Spleen (tissue), 7 donors: ENCODE measurements at regions not wholly inside any gene's neighbourhood (a gene's known extent, or its start where the extent isn't known, plus 50 kb on each side); places are given as distances from the start of the nearest gene placed in this dataset.

Source experiments
- CTCF ChIP-seq, 11 experiments: fragments of 200-600 bp in 7 of 11; fragments of 450-650 bp in 4 of 11; sonication (generic) in 4 of 11; IDR thresholded peaks in 8 of 11; conservative IDR thresholded peaks in 3 of 11; 1 replicate in 7 of 11; 2 replicates in 4 of 11; pipeline versions ENCODE4 v1.4.0 to v1.8.0; 2016 to 2021; ENCODE audit warnings: antibody characterized with exemption in 11 of 11, inconsistent platforms in 4 of 11, mild to moderate bottlenecking in 1 of 11
- POLR2A ChIP-seq, 3 donors: fragments of 450-650 bp; IDR thresholded peaks; one replicate each; pipeline ENCODE4 v1.5.1; 2017; ENCODE audit warnings: antibody characterized with exemption in 3 of 3, mild to moderate bottlenecking in 1 of 3
- POLR2AphosphoS5 ChIP-seq, 3 donors: sonication (generic); formaldehyde crosslinking; IDR thresholded peaks; one replicate each; pipeline ENCODE4 v1.5.1; 2017; ENCODE audit warnings: antibody characterized with exemption in 3 of 3
- donor health status: DM: no; HTN: no; CAD: no; lungs with moderate emphysema.
- donor health status: DM: no; HTN: no; CAD: no.
- donor health status: DM: no; HTN: no; CAD: no.

DNA sequence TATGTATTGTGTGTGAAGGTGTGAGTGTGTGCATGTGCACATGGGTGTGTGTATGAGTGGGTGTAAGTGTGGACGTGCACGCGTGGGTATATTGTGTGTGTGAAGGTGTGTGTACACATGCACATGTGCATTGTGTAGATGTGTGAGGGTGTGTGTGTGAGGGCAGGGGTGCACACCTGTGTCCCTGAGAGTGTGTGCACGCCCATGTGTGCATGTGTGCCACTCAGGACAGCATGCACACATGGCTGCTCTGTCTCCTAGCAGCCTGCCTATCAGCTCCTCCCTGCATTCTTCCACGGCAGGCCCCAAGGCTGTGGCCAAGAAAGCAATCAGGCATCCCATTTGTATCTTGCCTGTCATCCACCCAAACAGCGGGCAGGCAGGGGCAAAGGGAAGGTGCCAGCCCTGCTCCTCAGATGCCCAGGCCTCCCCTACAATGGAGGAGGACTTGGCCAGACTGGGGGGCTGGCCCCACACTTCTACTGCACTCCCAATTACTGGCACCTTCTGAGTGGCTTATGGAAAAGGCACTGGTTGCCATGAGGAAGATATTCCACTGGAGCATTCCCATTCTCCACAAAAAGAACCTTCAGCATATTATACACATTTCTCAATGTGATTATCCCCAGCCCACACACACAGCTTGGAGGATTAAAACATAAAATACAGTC, 380.4 kb upstream of the ZMIZ1 start:
- TF ChIP-seq CTCF (IDR thresholded peaks at IDR 0.05 in 8 of 11, conservative IDR thresholded peaks at IDR 0.05 in 3 of 11) (no peak), POLR2A (IDR thresholded peaks at IDR 0.05) (no peak), POLR2AphosphoS5 (IDR thresholded peaks at IDR 0.05) (no peak)
